GM12878 (cell line): ENCODE measurements at regions not wholly inside any gene's neighbourhood (a gene's known extent, or its start where the extent isn't known, plus 50 kb on each side); places are given as distances from the start of the nearest gene placed in this dataset.

Experiments
- ATAC-seq: fragments of 200-7000 bp; cut with Tn5 transposase; 3 replicates; pipeline ENCODE4 v1.9.1; 2020; ENCODE audit warnings: mild to moderate bottlenecking, moderate library complexity
- BruUV-seq: library from RNA; stranded (reverse); fragments of 400-500 nt; replicated peaks from 2 replicates; lab custom pipeline; 2021; lab: Mats Ljungman, UMichigan
- CTCF ChIA-PET: fragments of 300-600 bp; sonication (Branson Sonifier 250); formaldehyde crosslinking; extraction: SDS; loops from one replicate; lab custom pipeline; 2021; ENCODE audit warnings: inconsistent platforms; lab: Yijun Ruan, JAX
- POLR2A ChIA-PET: fragments of 350-600 bp; formaldehyde crosslinking; extraction: SDS; loops from one replicate; lab custom pipeline; 2021; ENCODE audit warnings: inconsistent platforms; lab: Charles Lee
- RAD21 ChIA-PET: fragments of 300-600 bp; sonication (Branson Sonifier 250); formaldehyde crosslinking; loops from one replicate; lab custom pipeline; 2023; ENCODE audit warnings: antibody characterized with exemption; ENCODE audit not compliant: unreplicated experiment; lab: Charles Lee
- SMC1A ChIA-PET: fragments of 300-600 bp; sonication (Branson Sonifier 250); formaldehyde crosslinking; loops from one replicate; lab custom pipeline; 2023; ENCODE audit not compliant: unreplicated experiment, uncharacterized antibody; lab: Charles Lee
- DNase-seq: peaks from one replicate; pipeline ENCODE4 v3.0.0-alpha.2; 2011; ENCODE audit warnings: low read depth, low spot score
- FAIRE-seq: peaks from 3 replicates; lab custom pipeline; 2011; peaks lifted over from hg19 to GRCh38; lab: Jason Lieb, UNC
- H2AFZ ChIP-seq: 2 replicates; pipeline ENCODE4 v1.6.0; 2011; ENCODE audit warnings: low read depth, low read length, control low read depth; ENCODE audit not compliant: control insufficient read depth
- H3K27ac ChIP-seq: 2 replicates; pipeline ENCODE4 v1.5.1; 2011; ENCODE audit warnings: control low read depth; ENCODE audit not compliant: control insufficient read depth, insufficient read depth
- H3K27me3 ChIP-seq, 2 experiments: replicated peaks in 1 of 2; 2 replicates each; pipeline versions ENCODE4 v1.6.0 to v1.6.1; 2011; ENCODE audit warnings: low read length in 1 of 2; ENCODE audit not compliant: control insufficient read depth in 2 of 2, insufficient read depth in 2 of 2
- H3K36me3 ChIP-seq, 2 experiments: 2 replicates each; pipeline ENCODE4 v1.5.1; 2011; ENCODE audit warnings: low read length in 1 of 2; ENCODE audit not compliant: control insufficient read depth in 2 of 2, insufficient read depth in 2 of 2
- H3K4me1 ChIP-seq: 2 replicates; pipeline ENCODE4 v1.6.1; 2011; ENCODE audit warnings: mild to moderate bottlenecking, low read length, moderate library complexity, mixed read lengths; ENCODE audit not compliant: control insufficient read depth, insufficient read depth
- H3K4me2 ChIP-seq: 2 replicates; pipeline ENCODE4 v1.6.0; 2011; ENCODE audit warnings: control low read depth; ENCODE audit not compliant: control insufficient read depth, insufficient read depth
- H3K4me3 ChIP-seq: fragments of 200-600 bp; sonication (generic); 2 replicates; pipeline ENCODE4 v1.5.1; 2016
- H3K79me2 ChIP-seq: 2 replicates; pipeline ENCODE4 v1.6.0; 2011; ENCODE audit warnings: low read length; ENCODE audit not compliant: control insufficient read depth, insufficient read depth
- H3K9ac ChIP-seq: 2 replicates; pipeline ENCODE4 v1.8.0; 2011; ENCODE audit warnings: low read length, control low read depth, mixed read lengths; ENCODE audit not compliant: control insufficient read depth, insufficient read depth
- H3K9me3 ChIP-seq: replicated peaks from 3 replicates; pipeline ENCODE4 v1.5.1; 2011; ENCODE audit warnings: mild to moderate bottlenecking, low read length; ENCODE audit not compliant: control insufficient read depth, insufficient read depth
- H4K20me1 ChIP-seq: 2 replicates; pipeline ENCODE4 v1.6.0; 2011; ENCODE audit not compliant: control insufficient read depth, insufficient read depth
- CBX5 ChIP-seq: sonication (generic); IDR thresholded peaks from 2 replicates; pipeline ENCODE4 v1.6.1; 2016; ENCODE audit warnings: low read depth, moderate library complexity, mild to moderate bottlenecking, inconsistent platforms
- MYB ChIP-seq: fragments of 150-350 bp; IDR thresholded peaks from 2 replicates; pipeline ENCODE4 v1.6.1; 2014; ENCODE audit warnings: mild to moderate bottlenecking, low read depth, low read length, borderline replicate concordance
- NBN ChIP-seq: fragments of 450-650 bp; IDR thresholded peaks from 2 replicates; pipeline ENCODE4 v1.6.1; 2016
- SMAD1 ChIP-seq: fragments of 450-650 bp; IDR thresholded peaks from 2 replicates; pipeline ENCODE4 v1.6.1; 2018; ENCODE audit warnings: mild to moderate bottlenecking, low read depth; ENCODE audit not compliant: partially characterized antibody
- ZZZ3 ChIP-seq: IDR thresholded peaks from 2 replicates; pipeline ENCODE4 v1.6.1; 2011; ENCODE audit warnings: low read depth; ENCODE audit not compliant: control insufficient read depth, insufficient read length
- WGBS: methylation state at CpG from one replicate; pipeline ENCODE4 v1.1.6; 2016; ENCODE audit warnings: low lambda C conversion rate; ENCODE audit not compliant: insufficient replicate concordance, insufficient coverage; ENCODE audit errors: missing lambda C conversion rate; 5-methylcytosine and 5-hydroxymethylcytosine counted together
- in situ Hi-C: fragments of 300-500 bp; cut with MboI; formaldehyde crosslinking; loops from 9 replicates; pipeline ENCODE4 v1.14.3; 2018; ENCODE audit warnings: mixed read lengths
- intact Hi-C: fragments of 100-400 bp; cut with micrococcal nuclease; formaldehyde crosslinking; loops from one replicate; pipeline ENCODE4 v1.14.2; 2022; ENCODE audit not compliant: unreplicated experiment

DNA sequence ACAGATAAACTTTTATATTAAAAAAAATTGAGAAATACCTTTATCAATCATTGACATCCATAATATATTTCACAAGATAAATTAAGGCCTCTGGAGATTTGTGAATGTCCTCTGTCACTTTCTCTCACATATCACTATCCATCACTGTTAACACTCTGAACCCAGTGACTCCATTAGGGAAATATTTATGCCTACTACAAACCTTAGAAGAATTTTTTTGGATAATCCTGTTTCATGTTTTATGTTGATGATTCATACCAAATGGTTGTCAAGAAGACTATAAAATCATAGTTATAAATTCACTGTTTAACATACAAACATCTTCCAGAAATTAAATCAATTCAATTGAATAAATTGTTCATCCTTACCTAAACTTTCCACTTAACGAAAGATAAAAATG is 357.6 kb upstream of the CDH10 start:
- in situ Hi-C loops (no loop called here), intact Hi-C loops (no loop called here)
- FAIRE-seq (no peak), ATAC-seq (no peak), DNase-seq (no peak)
- H3K4me3 ChIP-seq = no peak overlapping the region
- SMC1A ChIA-PET = no interaction called here
- no peaks in the 10 kb centered on the region for H3K27me3 ChIP-seq
- no peak overlapping the region for H3K9ac ChIP-seq
- H3K4me2 ChIP-seq = no peak overlapping the region
- H4K20me1 ChIP-seq = no peaks in the 10 kb centered on the region
- H2AFZ ChIP-seq = no peak overlapping the region
- BruUV-seq = no TSS peak
- H3K79me2 ChIP-seq = no peaks in the 10 kb centered on the region
- RAD21 ChIA-PET = no interaction called here
- CTCF ChIA-PET = no interaction called here
- no peak overlapping the region for H3K27ac ChIP-seq
- H3K4me1 ChIP-seq = no peaks in the 10 kb centered on the region
- WGBS = 20% methylated on average over 1 of the region's 1 CpG
- POLR2A ChIA-PET = no interaction called here
- no peak for TF ChIP-seq NBN
- no peak for TF ChIP-seq CBX5
- no peaks in the 10 kb centered on the region for H3K9me3 ChIP-seq
- no peaks in the 10 kb centered on the region for H3K36me3 ChIP-seq

DNA sequence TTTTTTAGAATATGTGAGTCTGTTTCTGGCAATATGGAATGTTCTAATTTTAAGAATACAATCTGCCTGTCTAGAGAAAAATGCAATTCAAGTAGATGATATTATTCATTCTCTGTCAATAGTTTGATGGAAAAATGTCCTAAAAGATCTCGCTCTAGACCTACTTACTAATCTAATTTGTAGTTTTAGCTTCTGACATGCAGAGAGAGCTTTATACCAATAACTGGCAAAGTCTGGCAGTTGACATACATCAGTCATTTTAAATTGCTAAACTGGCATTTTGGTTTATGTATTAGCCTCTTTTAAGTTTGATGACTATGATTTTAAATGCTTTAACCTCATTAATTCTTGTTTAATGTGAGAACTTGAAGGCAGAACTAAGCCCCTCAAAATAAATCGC is 355.0 kb upstream of the CDH10 start:
- no peak overlapping the region for H3K4me2 ChIP-seq
- no peaks in the 10 kb centered on the region for H3K4me1 ChIP-seq
- no TSS peak for BruUV-seq
- POLR2A ChIA-PET = no interaction called here
- RAD21 ChIA-PET = no interaction called here
- CTCF ChIA-PET = no interaction called here
- in situ Hi-C loops = no loop called here
- no peak overlapping the region for H3K9ac ChIP-seq
- ATAC-seq (no peak), DNase-seq (no peak), FAIRE-seq (no peak)
- H3K36me3 ChIP-seq = no peaks in the 10 kb centered on the region
- H2AFZ ChIP-seq = no peak overlapping the region
- H3K9me3 ChIP-seq = no peaks in the 10 kb centered on the region
- SMC1A ChIA-PET = no interaction called here
- WGBS = 42% methylated on average over 2 of the region's 2 CpGs
- intact Hi-C loops = no loop called here
- H3K79me2 ChIP-seq = no peaks in the 10 kb centered on the region
- H3K27me3 ChIP-seq = no peaks in the 10 kb centered on the region
- no peaks in the 10 kb centered on the region for H4K20me1 ChIP-seq
- H3K4me3 ChIP-seq = no peak overlapping the region
- no peak overlapping the region for H3K27ac ChIP-seq
- TF ChIP-seq SMAD1 (no peak), ZZZ3 (no peak), CBX5 (no peak), MYB (no peak)
